K562 (cell line): ENCODE measurements at regions not wholly inside any gene's neighbourhood (a gene's known extent, or its start where the extent isn't known, plus 50 kb on each side); places are given as distances from the start of the nearest gene placed in this dataset.

Experiments
- ATAC-seq: fragments of 200-7000 bp; cut with Tn5 transposase; 3 replicates; pipeline ENCODE4 v1.9.1; 2020; ENCODE audit warnings: moderate library complexity
- BruUV-seq: library from RNA; stranded (reverse); fragments of 400-500 nt; replicated peaks from 2 replicates; lab custom pipeline; 2021; lab: Mats Ljungman, UMichigan
- CTCF ChIA-PET: fragments of 300-600 bp; formaldehyde crosslinking; extraction: SDS; loops from one replicate; lab custom pipeline; 2021; ENCODE audit warnings: low intra/inter-chr PET ratio; lab: Yijun Ruan, JAX
- POLR2A ChIA-PET: fragments of 300-600, 350-650 bp; sonication (Branson Sonifier 250); formaldehyde crosslinking; extraction: SDS; loops from one replicate; lab custom pipeline; 2021; ENCODE audit warnings: antibody characterized with exemption, inconsistent platforms; lab: Yijun Ruan, JAX
- DNase-seq, 4 experiments: peaks; one replicate each; pipeline versions ENCODE4 v3.0.0 to v3.0.0-alpha.2; 2011 to 2018; ENCODE audit warnings: low spot score in 3 of 4, mixed read lengths in 3 of 4; ENCODE audit errors: extremely low read depth in 1 of 4
- FAIRE-seq: peaks from 2 replicates; lab custom pipeline; 2011; peaks lifted over from hg19 to GRCh38; lab: Jason Lieb, UNC
- H2AFZ ChIP-seq: 2 replicates; pipeline ENCODE4 v1.6.0; 2011; ENCODE audit warnings: low read depth, low read length, control low read depth, inconsistent platforms
- H3K27ac ChIP-seq: fragments of 200-600 bp; 3 replicates; pipeline ENCODE4 v1.8.0; 2011; ENCODE audit warnings: low read depth, mild to moderate bottlenecking, control low read depth, inconsistent platforms, low read length, moderate library complexity, mixed read lengths; ENCODE audit errors: extremely low read depth
- H3K27me3 ChIP-seq, 2 experiments: fragments of 300-600 bp in 1 of 2; 2 replicates in 1 of 2; 3 replicates in 1 of 2; pipeline versions ENCODE4 v1.6.0 to v1.8.0; 2011; ENCODE audit warnings: inconsistent platforms in 2 of 2, low read length in 2 of 2, mild to moderate bottlenecking in 1 of 2, mixed read lengths in 1 of 2, moderate library complexity in 1 of 2; ENCODE audit not compliant: control insufficient read depth in 2 of 2, insufficient read depth in 2 of 2
- H3K36me3 ChIP-seq: fragments of 300-600 bp; 3 replicates; pipeline ENCODE4 v1.8.0; 2011; ENCODE audit warnings: mild to moderate bottlenecking, low read length, inconsistent platforms; ENCODE audit not compliant: control insufficient read depth, insufficient read depth
- H3K4me1 ChIP-seq, 2 experiments: fragments of 200-600 bp in 1 of 2; replicated peaks in 1 of 2; 2 replicates in 1 of 2; 3 replicates in 1 of 2; pipeline versions ENCODE4 v1.5.1 to v1.8.0; 2011; ENCODE audit warnings: inconsistent platforms in 2 of 2, low read length in 2 of 2, mild to moderate bottlenecking in 1 of 2, mixed read lengths in 1 of 2, moderate library complexity in 1 of 2; ENCODE audit not compliant: control insufficient read depth in 2 of 2, insufficient read depth in 2 of 2
- H3K4me2 ChIP-seq: 2 replicates; pipeline ENCODE4 v1.6.1; 2011; ENCODE audit warnings: low read length, control low read depth, inconsistent platforms, mixed read lengths; ENCODE audit not compliant: insufficient read depth
- H3K4me3 ChIP-seq: fragments of 200-600 bp; sonication (generic), shearing (Covaris generic); 2 replicates; pipeline ENCODE4 v1.5.1; 2016; ENCODE audit warnings: control low read depth, inconsistent platforms
- H3K79me2 ChIP-seq: fragments of 200-600 bp; 3 replicates; pipeline ENCODE4 v1.8.0; 2011; ENCODE audit warnings: low read length, inconsistent platforms; ENCODE audit not compliant: control insufficient read depth, insufficient read depth
- H3K9ac ChIP-seq, 2 experiments: 2 replicates each; pipeline versions ENCODE4 v1.6.0 to v1.6.1; 2011; ENCODE audit warnings: low read depth in 2 of 2, low read length in 2 of 2, control low read depth in 1 of 2, inconsistent platforms in 1 of 2, mild to moderate bottlenecking in 1 of 2, mixed read lengths in 1 of 2; ENCODE audit not compliant: insufficient read depth in 1 of 2
- H3K9me1 ChIP-seq: one replicate; pipeline ENCODE4 v1.6.0; 2011; ENCODE audit warnings: inconsistent platforms, mild to moderate bottlenecking, low read length, moderate library complexity; ENCODE audit not compliant: control insufficient read depth, insufficient read depth
- H3K9me3 ChIP-seq: replicated peaks from 2 replicates; pipeline ENCODE4 v1.5.1; 2011; ENCODE audit warnings: low read depth, low read length, inconsistent platforms; ENCODE audit not compliant: control insufficient read depth, insufficient read depth
- H4K20me1 ChIP-seq: replicated peaks from 2 replicates; pipeline ENCODE4 v1.6.1; 2011; ENCODE audit warnings: low read length, inconsistent platforms, mixed read lengths; ENCODE audit not compliant: control insufficient read depth, insufficient read depth
- FOXJ2 ChIP-seq: fragments of 200-800 bp; sonication (Bioruptor generic); IDR thresholded peaks from 2 replicates; pipeline ENCODE4 v1.6.1; 2016; ENCODE audit warnings: missing genetic modification characterization, missing compliant biosample characterization
- L3MBTL2 ChIP-seq: fragments of 450-650 bp; IDR thresholded peaks from 2 replicates; pipeline ENCODE4 v1.6.1; 2016; ENCODE audit warnings: mild to moderate bottlenecking, moderate library complexity
- NFIX ChIP-seq: fragments of 250-450 bp; sonication (Bioruptor Pico); IDR thresholded peaks from 2 replicates; pipeline ENCODE4 v1.4.0; 2020; ENCODE audit warnings: low read depth, mild to moderate bottlenecking, moderate library complexity
- PURB ChIP-seq: sonication (generic); formaldehyde crosslinking; IDR thresholded peaks from 2 replicates; pipeline ENCODE4 v1.9.0; 2021; ENCODE audit warnings: low read depth, mild to moderate bottlenecking, missing genetic modification reagents
- SMAD2 ChIP-seq: fragments of 150-350 bp; IDR thresholded peaks from 2 replicates; pipeline ENCODE4 v1.6.1; 2014; ENCODE audit warnings: low read depth, mild to moderate bottlenecking, low read length
- SMC3 ChIP-seq: conservative IDR thresholded peaks from 2 replicates; pipeline ENCODE4 v1.6.1; 2011; ENCODE audit warnings: low read depth, low read length, improper control_type of control experiment; ENCODE audit not compliant: insufficient read depth
- SRSF7 ChIP-seq: fragments of 200-400 bp; formaldehyde crosslinking; optimal IDR thresholded peaks from 2 replicates; pipeline ENCODE3; 2017; ENCODE audit warnings: mild to moderate bottlenecking, low read depth, low read length
- TEAD2 ChIP-seq: fragments of 450-650 bp; IDR thresholded peaks from 2 replicates; pipeline ENCODE4 v1.6.1; 2016; ENCODE audit warnings: missing genetic modification characterization, control low read depth, missing compliant biosample characterization
- U2AF2 ChIP-seq: fragments of 200-400 bp; formaldehyde crosslinking; optimal IDR thresholded peaks from 2 replicates; pipeline ENCODE3; 2017; ENCODE audit warnings: low read depth, mild to moderate bottlenecking, low read length
- XRCC4 ChIP-seq: IDR thresholded peaks from one replicate; pipeline ENCODE4 v1.6.1; 2011; ENCODE audit not compliant: insufficient read depth, insufficient read length; ENCODE audit errors: extremely low read depth
- ZNF316 ChIP-seq: fragments of 450-650 bp; IDR thresholded peaks from 2 replicates; pipeline ENCODE4 v1.6.1; 2016
- WGBS: fragments of 100-300 bp; shearing (Covaris generic); methylation state at CpG from one replicate; pipeline ENCODE4 v1.1.6; 2016; ENCODE audit warnings: low coverage, mixed read lengths; ENCODE audit not compliant: insufficient coverage; ENCODE audit errors: missing lambda C conversion rate; 5-methylcytosine and 5-hydroxymethylcytosine counted together
- in situ Hi-C: fragments of 300-500 bp; cut with MboI; formaldehyde crosslinking; loops from 4 replicates; pipeline ENCODE4 v1.15.0; 2018; ENCODE audit warnings: inconsistent platforms, mixed read lengths
- intact Hi-C: fragments of 100-400 bp; cut with micrococcal nuclease; formaldehyde crosslinking; loops from 2 replicates; pipeline ENCODE4 v1.14.2; 2022
- TF ChIP-seq, protein P1 (sequence below), 3 experiments: fragments of 200-800 bp in 1 of 3; sonication (Bioruptor generic) in 1 of 3; sonication (generic) in 1 of 3; formaldehyde crosslinking in 1 of 3; IDR thresholded peaks; 2 replicates each; pipeline versions ENCODE4 v1.6.1 to v1.8.0; 2016 to 2022; ENCODE audit warnings: mild to moderate bottlenecking in 2 of 3, missing compliant biosample characterization in 2 of 3, missing genetic modification characterization in 2 of 3, missing genetic modification reagents in 1 of 3
- TF ChIP-seq, protein P2 (sequence below), 3 experiments: fragments of 200-800 bp in 1 of 3; fragments of 250-450 bp in 1 of 3; fragments of 450-650 bp in 1 of 3; sonication (Bioruptor Pico) in 1 of 3; sonication (Bioruptor generic) in 1 of 3; formaldehyde crosslinking in 1 of 3; IDR thresholded peaks; 2 replicates each; pipeline versions ENCODE4 v1.6.1 to v1.8.0; 2016 to 2022; ENCODE audit warnings: mild to moderate bottlenecking in 2 of 3, missing genetic modification characterization in 2 of 3, missing compliant biosample characterization in 1 of 3, moderate library complexity in 1 of 3

DNA sequence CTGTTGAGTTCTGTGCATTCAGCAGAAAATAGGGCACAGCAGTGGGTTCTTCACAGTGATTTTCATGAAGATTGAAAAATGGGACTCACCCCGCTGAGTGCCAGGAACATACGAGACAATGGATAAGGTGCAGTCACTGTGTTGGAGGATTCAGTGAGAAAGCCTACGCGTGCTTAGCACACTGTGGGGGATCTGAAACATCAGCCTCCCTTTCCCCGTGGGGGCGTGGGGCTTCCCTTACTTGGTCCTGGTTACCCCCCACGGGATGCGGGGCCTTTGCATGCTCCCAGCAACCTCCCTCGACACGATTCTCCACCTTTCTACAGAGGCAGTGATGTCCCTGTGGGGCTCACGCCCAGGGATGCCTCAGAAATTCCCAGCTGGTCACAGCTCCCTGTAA is 252.2 kb upstream of the C1orf174 start (continued):
- TF ChIP-seq, protein P1, sequence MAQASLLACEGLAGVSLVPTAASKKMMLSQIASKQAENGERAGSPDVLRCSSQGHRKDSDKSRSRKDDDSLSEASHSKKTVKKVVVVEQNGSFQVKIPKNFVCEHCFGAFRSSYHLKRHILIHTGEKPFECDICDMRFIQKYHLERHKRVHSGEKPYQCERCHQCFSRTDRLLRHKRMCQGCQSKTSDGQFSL (CRISPR knock-in tag; IDR thresholded peaks at IDR 0.05): no peak
- TF ChIP-seq, protein P1 (tag; IDR thresholded peaks at IDR 0.05): no peak
- TF ChIP-seq ZNF316 (no peak), XRCC4 (no peak), FOXJ2 (tag) (no peak)
- TF ChIP-seq, protein P2, sequence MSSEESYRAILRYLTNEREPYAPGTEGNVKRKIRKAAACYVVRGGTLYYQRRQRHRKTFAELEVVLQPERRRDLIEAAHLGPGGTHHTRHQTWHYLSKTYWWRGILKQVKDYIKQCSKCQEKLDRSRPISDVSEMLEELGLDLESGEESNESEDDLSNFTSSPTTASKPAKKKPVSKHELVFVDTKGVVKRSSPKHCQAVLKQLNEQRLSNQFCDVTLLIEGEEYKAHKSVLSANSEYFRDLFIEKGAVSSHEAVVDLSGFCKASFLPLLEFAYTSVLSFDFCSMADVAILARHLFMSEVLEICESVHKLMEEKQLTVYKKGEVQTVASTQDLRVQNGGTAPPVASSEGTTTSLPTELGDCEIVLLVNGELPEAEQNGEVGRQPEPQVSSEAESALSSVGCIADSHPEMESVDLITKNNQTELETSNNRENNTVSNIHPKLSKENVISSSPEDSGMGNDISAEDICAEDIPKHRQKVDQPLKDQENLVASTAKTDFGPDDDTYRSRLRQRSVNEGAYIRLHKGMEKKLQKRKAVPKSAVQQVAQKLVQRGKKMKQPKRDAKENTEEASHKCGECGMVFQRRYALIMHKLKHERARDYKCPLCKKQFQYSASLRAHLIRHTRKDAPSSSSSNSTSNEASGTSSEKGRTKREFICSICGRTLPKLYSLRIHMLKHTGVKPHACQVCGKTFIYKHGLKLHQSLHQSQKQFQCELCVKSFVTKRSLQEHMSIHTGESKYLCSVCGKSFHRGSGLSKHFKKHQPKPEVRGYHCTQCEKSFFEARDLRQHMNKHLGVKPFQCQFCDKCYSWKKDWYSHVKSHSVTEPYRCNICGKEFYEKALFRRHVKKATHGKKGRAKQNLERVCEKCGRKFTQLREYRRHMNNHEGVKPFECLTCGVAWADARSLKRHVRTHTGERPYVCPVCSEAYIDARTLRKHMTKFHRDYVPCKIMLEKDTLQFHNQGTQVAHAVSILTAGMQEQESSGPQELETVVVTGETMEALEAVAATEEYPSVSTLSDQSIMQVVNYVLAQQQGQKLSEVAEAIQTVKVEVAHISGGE (CRISPR knock-in tag; IDR thresholded peaks at IDR 0.05): no peak

DNA sequence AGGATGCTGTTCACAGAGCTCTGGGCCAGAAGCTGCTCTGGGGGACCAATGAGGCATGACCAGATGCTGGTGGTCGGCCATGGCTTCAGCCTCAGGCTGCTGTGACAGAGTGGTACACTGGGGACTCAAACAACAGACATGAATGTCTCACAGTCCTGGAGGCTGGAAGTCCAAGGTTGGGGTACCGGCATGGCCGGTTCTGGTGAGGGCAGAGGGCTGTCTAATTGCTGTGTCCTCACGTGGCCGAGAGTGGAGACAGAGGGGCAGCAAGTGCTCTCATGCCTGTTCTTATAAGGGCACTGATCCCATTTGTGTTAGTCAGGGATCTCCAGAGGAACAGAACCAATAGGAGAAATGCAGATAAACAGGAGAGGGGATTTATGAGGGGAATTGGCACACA is 253.5 kb upstream of the C1orf174 start:
- FAIRE-seq (no peak), ATAC-seq (no peak), DNase-seq (no peak)
- Histone ChIP-seq H3K36me3 (no peaks in the 10 kb centered on the region), H2AFZ (no peak overlapping the region), H3K4me1 (no peaks in the 10 kb centered on the region), H3K79me2 (no peaks in the 10 kb centered on the region), H3K27ac (no peak overlapping the region), H3K9ac (no peak overlapping the region), H3K9me3 (no peaks in the 10 kb centered on the region), H3K27me3 (peaks cover 21 to 58% of the 10 kb centered on the region in 2 experiments; a peak in 4 of 5 replicates), H3K4me3 (no peak overlapping the region), H3K9me1 (no peaks in the 10 kb centered on the region), H4K20me1 (no peaks in the 10 kb centered on the region; the same call in 1 of the 2 replicates), H3K4me2 (no peak overlapping the region)
- BruUV-seq: no TSS peak
- ChIA-PET POLR2A (no interaction called here), CTCF (no interaction called here)
- 1% methylated on average over 5 of the region's 5 CpGs for WGBS
- in situ Hi-C loops: no loop called here
- no peak for TF ChIP-seq PURB
- TF ChIP-seq SRSF7: no peak
- no peak for TF ChIP-seq SMC3
- no peak for TF ChIP-seq NFIX
- TF ChIP-seq SMAD2: no peak
- TF ChIP-seq U2AF2: no peak
- TF ChIP-seq L3MBTL2: no peak
- no peak for TF ChIP-seq TEAD2 (tag)
- intact Hi-C loops: no loop called here
